ENCODE measurements at regions not wholly inside any gene's neighbourhood (a gene's known extent, or its start where the extent isn't known, plus 50 kb on each side); places are given as distances from the start of the nearest gene placed in this dataset.

DNA sequence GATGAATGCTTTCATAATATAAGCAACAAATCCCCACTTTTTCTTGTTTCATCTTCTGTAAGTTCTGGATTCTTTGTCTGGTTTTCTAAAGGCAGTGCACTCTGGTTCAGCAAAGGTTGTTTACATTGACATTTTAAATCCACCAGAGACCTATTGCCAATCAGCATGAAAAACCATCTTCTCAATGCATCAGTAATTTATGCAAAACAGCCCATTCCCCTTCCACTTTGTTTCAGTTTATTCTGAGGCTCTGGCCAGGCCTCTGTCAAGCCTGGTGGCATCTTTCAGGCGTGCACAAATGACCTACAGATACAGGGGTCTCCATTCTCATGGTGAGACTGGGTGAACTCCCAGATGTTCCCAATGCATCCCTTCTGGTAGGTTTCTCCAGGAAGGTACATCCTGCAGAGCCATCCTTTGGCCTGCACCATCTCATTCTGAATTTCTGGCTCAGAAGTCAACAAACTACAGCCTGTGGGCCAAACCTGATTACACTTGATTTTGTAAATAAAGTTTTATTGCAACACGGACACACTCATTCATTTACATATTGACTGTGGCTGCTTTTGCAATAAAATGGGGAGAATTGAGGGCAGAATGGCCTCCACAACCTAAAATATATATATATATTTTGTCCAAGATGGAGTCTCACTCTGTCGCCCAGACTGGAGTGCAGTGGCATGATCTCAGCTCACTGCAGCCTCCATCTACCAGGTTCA is 405.4 kb downstream of the PREX1 start:
- Histone ChIP-seq H3K27ac (ENCODE audit: low read depth, low read length, severe bottlenecking) (no peak overlapping the region), H3K9me3 (ENCODE audit: control insufficient read depth, low read length) (no peaks in the 10 kb centered on the region), H3K4me3 (ENCODE audit: extremely low read depth, insufficient read depth, low read length, poor library complexity, severe bottlenecking) (no peak overlapping the region), H3K36me3 (ENCODE audit: control insufficient read depth, insufficient read depth, low read length) (no peaks in the 10 kb centered on the region), H3K4me1 (ENCODE audit: control insufficient read depth, insufficient read depth, low read length, poor library complexity, severe bottlenecking) (no peaks in the 10 kb centered on the region)
- 100% methylated on average over 1 to 2 of the region's 3 CpGs for WGBS, 2 experiments (ENCODE audit: insufficient coverage in 2 of 2)

- WGBS, 2 experiments (ENCODE audit: insufficient coverage in 2 of 2), result 80 to 82% methylated on average over 2 to 3 of the region's 3 CpGs
- no peak overlapping the region for H3K27ac ChIP-seq (ENCODE audit: low read depth, low read length, severe bottlenecking)
- H3K4me3 ChIP-seq (ENCODE audit: extremely low read depth, insufficient read depth, low read length, poor library complexity, severe bottlenecking), result no peak overlapping the region
- no peaks in the 10 kb centered on the region for H3K9me3 ChIP-seq (ENCODE audit: control insufficient read depth, low read length)
- H3K4me1 ChIP-seq (ENCODE audit: control insufficient read depth, insufficient read depth, low read length, poor library complexity, severe bottlenecking), result no peaks in the 10 kb centered on the region
- no peaks in the 10 kb centered on the region for H3K36me3 ChIP-seq (ENCODE audit: control insufficient read depth, insufficient read depth, low read length)
Observed at GRCh38 chr20:48421547-48421946, 406.3 kb downstream of the PREX1 start.

- H3K36me3 ChIP-seq (ENCODE audit: control insufficient read depth, insufficient read depth, low read length), result no peaks in the 10 kb centered on the region
- no peak overlapping the region for H3K27ac ChIP-seq (ENCODE audit: low read depth, low read length, severe bottlenecking)
- H3K4me3 ChIP-seq (ENCODE audit: extremely low read depth, insufficient read depth, low read length, poor library complexity, severe bottlenecking), result no peak overlapping the region
- no peaks in the 10 kb centered on the region for H3K9me3 ChIP-seq (ENCODE audit: control insufficient read depth, low read length)
- WGBS, 2 experiments (ENCODE audit: insufficient coverage in 2 of 2), result 100% methylated on average over 1 of the region's 4 CpGs; no CpG with 5 or more reads in 1 of the 2 experiments
- H3K4me1 ChIP-seq (ENCODE audit: control insufficient read depth, insufficient read depth, low read length, poor library complexity, severe bottlenecking), result no peaks in the 10 kb centered on the region
Observed at GRCh38 chr20:48420176-48420575, 407.6 kb downstream of the PREX1 start.

DNA sequence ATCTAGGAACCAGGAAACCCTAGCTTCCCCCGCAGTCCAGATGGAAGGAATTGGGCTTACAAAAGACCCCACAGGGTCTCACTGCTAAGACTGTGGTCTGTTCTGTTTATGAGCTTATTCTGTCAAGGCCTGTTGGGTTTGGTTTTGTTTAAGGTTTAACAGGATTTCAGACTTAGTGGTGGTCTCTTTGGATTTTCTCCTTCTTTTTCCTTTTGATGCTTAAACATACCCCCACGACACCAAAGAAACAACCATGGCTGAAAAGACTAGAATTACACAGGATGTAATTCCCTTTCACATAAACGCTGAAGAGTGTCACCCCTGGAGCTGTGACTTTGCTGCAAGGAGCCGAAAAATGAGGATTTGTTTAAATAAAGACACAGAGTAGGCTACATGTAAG is 408.6 kb downstream of the PREX1 start:
- 100% methylated on average over 2 of the region's 4 CpGs; no CpG with 5 or more reads in 1 of the 2 experiments for WGBS, 2 experiments (ENCODE audit: insufficient coverage in 2 of 2)
- H3K36me3 ChIP-seq (ENCODE audit: control insufficient read depth, insufficient read depth, low read length), result no peaks in the 10 kb centered on the region
- no peak overlapping the region for H3K4me3 ChIP-seq (ENCODE audit: extremely low read depth, insufficient read depth, low read length, poor library complexity, severe bottlenecking)
- no peak overlapping the region for H3K27ac ChIP-seq (ENCODE audit: low read depth, low read length, severe bottlenecking)
- H3K4me1 ChIP-seq (ENCODE audit: control insufficient read depth, insufficient read depth, low read length, poor library complexity, severe bottlenecking), result no peaks in the 10 kb centered on the region
- H3K9me3 ChIP-seq (ENCODE audit: control insufficient read depth, low read length), result no peaks in the 10 kb centered on the region

DNA sequence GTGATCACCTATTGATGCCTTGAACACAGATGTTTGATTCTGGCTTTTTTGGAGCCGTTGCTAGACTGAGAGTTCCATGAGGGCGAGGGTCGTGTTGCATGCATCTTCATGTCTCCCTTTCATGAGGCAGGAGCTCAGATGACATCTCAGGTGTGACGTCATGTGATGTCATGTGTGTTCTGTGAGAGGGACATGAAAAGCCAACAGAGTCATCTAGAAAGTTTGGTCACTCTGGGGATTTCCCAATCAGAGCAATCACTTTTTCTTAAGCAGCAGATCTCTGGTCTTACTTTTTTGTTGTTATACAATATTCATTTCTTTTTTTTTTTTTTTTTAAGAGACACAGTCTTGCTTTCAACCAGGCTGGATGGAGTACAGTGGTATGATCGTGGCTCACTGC is 411.8 kb downstream of the PREX1 start:
- Histone ChIP-seq H3K27ac (ENCODE audit: low read depth, low read length, severe bottlenecking) (no peak overlapping the region), H3K36me3 (ENCODE audit: control insufficient read depth, insufficient read depth, low read length) (no peaks in the 10 kb centered on the region)

DNA sequence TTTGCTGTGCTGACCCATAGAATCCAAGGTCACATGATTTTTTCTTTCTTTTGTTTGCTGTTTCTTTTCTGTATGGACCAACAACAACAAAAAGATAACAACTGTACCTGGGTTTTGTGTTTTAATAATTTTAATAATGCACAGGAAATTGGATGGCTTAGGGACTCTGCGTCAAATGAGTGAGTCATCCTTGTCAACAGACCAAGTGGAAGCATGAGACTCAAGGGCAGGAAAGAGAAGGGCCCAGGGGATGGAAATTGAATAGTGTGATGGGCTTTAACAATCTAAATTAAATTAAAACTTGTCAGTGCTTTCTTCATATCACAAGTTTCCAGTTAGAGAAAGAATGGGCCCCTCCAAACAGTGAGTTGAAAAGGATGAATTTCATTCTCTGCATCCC is 413.0 kb downstream of the PREX1 start:
- Histone ChIP-seq H3K4me1 (ENCODE audit: control insufficient read depth, insufficient read depth, low read length, poor library complexity, severe bottlenecking) (no peaks in the 10 kb centered on the region), H3K36me3 (ENCODE audit: control insufficient read depth, insufficient read depth, low read length) (no peaks in the 10 kb centered on the region), H3K4me3 (ENCODE audit: extremely low read depth, insufficient read depth, low read length, poor library complexity, severe bottlenecking) (no peak overlapping the region), H3K9me3 (ENCODE audit: control insufficient read depth, low read length) (no peaks in the 10 kb centered on the region), H3K27ac (ENCODE audit: low read depth, low read length, severe bottlenecking) (no peak overlapping the region)
- 100% methylated on average over 1 of the region's 1 CpG for WGBS, 2 experiments (ENCODE audit: insufficient coverage in 2 of 2)

More for the DNA sequence above, 411.8 kb downstream of the PREX1 start:
- Histone ChIP-seq H3K9me3 (ENCODE audit: control insufficient read depth, low read length) (no peaks in the 10 kb centered on the region), H3K4me3 (ENCODE audit: extremely low read depth, insufficient read depth, low read length, poor library complexity, severe bottlenecking) (no peak overlapping the region), H3K4me1 (ENCODE audit: control insufficient read depth, insufficient read depth, low read length, poor library complexity, severe bottlenecking) (no peaks in the 10 kb centered on the region)
- 68 to 87% methylated on average over 2 to 5 of the region's 5 CpGs for WGBS, 2 experiments (ENCODE audit: insufficient coverage in 2 of 2)

GRCh38 chr20:48411919-48412522 is 415.8 kb downstream of the PREX1 start:
- H3K9me3 ChIP-seq (ENCODE audit: control insufficient read depth, low read length), result no peaks in the 10 kb centered on the region
- H3K4me3 ChIP-seq (ENCODE audit: extremely low read depth, insufficient read depth, low read length, poor library complexity, severe bottlenecking), result no peak overlapping the region
- 94% methylated on average over 3 to 4 of the region's 6 CpGs for WGBS, 2 experiments (ENCODE audit: insufficient coverage in 2 of 2)
- H3K4me1 ChIP-seq (ENCODE audit: control insufficient read depth, insufficient read depth, low read length, poor library complexity, severe bottlenecking), result no peaks in the 10 kb centered on the region
- H3K27ac ChIP-seq (ENCODE audit: low read depth, low read length, severe bottlenecking), result no peak overlapping the region
- no peaks in the 10 kb centered on the region for H3K36me3 ChIP-seq (ENCODE audit: control insufficient read depth, insufficient read depth, low read length)

GRCh38 chr20:48411245-48411644 is 416.6 kb downstream of the PREX1 start:
- WGBS, 2 experiments (ENCODE audit: insufficient coverage in 2 of 2), result 78 to 96% methylated on average over 3 of the region's 3 CpGs
- H3K9me3 ChIP-seq (ENCODE audit: control insufficient read depth, low read length), result no peaks in the 10 kb centered on the region

GRCh38 chr20:48409055-48409615 is 418.7 kb downstream of the PREX1 start:
- no peak overlapping the region for H3K27ac ChIP-seq (ENCODE audit: low read depth, low read length, severe bottlenecking)
- 97 to 100% methylated on average over 1 to 4 of the region's 4 CpGs for WGBS, 2 experiments (ENCODE audit: insufficient coverage in 2 of 2)

More at GRCh38 chr20:48411245-48411644, 416.6 kb downstream of the PREX1 start:
- H3K4me3 ChIP-seq (ENCODE audit: extremely low read depth, insufficient read depth, low read length, poor library complexity, severe bottlenecking), result no peak overlapping the region
- no peaks in the 10 kb centered on the region for H3K4me1 ChIP-seq (ENCODE audit: control insufficient read depth, insufficient read depth, low read length, poor library complexity, severe bottlenecking)
- no peaks in the 10 kb centered on the region for H3K36me3 ChIP-seq (ENCODE audit: control insufficient read depth, insufficient read depth, low read length)
- no peak overlapping the region for H3K27ac ChIP-seq (ENCODE audit: low read depth, low read length, severe bottlenecking)

DNA sequence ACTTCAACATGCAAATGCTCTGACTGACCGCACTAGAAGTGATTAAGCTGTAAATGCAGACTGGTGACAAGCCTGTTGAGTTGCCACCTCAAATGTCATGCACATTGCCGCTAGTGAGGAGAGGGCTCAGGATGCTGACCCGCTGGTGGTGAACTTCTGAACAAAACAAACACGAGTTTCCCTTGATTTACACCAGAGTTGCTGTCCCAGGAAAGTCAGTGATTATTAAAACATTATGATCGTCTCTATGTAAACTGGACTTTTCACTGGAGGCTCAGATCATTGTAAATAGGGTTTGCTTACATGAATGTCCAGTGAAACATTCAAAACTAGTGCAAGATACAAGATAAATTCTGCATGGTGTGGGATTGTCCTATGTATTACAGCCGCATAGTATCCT is 420.1 kb downstream of the PREX1 start:
- H3K36me3 ChIP-seq (ENCODE audit: control insufficient read depth, insufficient read depth, low read length), result no peaks in the 10 kb centered on the region
- H3K9me3 ChIP-seq (ENCODE audit: control insufficient read depth, low read length), result no peaks in the 10 kb centered on the region
- WGBS, 2 experiments (ENCODE audit: insufficient coverage in 2 of 2), result 74 to 79% methylated on average over 4 to 6 of the region's 6 CpGs
- no peak overlapping the region for H3K4me3 ChIP-seq (ENCODE audit: extremely low read depth, insufficient read depth, low read length, poor library complexity, severe bottlenecking)
- H3K4me1 ChIP-seq (ENCODE audit: control insufficient read depth, insufficient read depth, low read length, poor library complexity, severe bottlenecking), result no peaks in the 10 kb centered on the region
- no peak overlapping the region for H3K27ac ChIP-seq (ENCODE audit: low read depth, low read length, severe bottlenecking)

More at GRCh38 chr20:48409055-48409615, 418.7 kb downstream of the PREX1 start:
- Histone ChIP-seq H3K4me3 (ENCODE audit: extremely low read depth, insufficient read depth, low read length, poor library complexity, severe bottlenecking) (no peak overlapping the region), H3K4me1 (ENCODE audit: control insufficient read depth, insufficient read depth, low read length, poor library complexity, severe bottlenecking) (no peaks in the 10 kb centered on the region), H3K36me3 (ENCODE audit: control insufficient read depth, insufficient read depth, low read length) (no peaks in the 10 kb centered on the region), H3K9me3 (ENCODE audit: control insufficient read depth, low read length) (no peaks in the 10 kb centered on the region)

DNA sequence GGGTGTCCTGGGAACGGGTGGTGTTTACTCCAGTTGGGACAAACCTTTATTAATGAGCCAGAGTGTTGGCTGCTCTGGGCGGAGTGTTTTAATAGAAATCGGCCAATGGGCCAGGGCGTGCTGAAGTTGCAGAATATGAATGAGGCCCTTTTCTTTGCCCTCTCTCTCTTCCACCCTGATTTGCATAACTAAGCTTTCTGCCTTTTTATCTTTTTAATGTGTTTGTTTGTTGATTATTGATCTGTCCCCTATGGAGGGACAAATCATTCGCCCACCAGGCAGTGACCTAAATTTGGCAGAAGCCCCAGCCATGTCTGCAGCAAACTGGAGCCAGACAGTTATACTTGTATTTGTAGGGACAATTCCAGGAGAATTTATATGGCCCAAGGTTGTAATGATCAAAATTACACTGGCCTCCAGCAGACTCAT is 420.9 kb downstream of the PREX1 start:
- Histone ChIP-seq H3K36me3 (ENCODE audit: control insufficient read depth, insufficient read depth, low read length) (no peaks in the 10 kb centered on the region), H3K27ac (ENCODE audit: low read depth, low read length, severe bottlenecking) (no peak overlapping the region), H3K4me3 (ENCODE audit: extremely low read depth, insufficient read depth, low read length, poor library complexity, severe bottlenecking) (no peak overlapping the region), H3K4me1 (ENCODE audit: control insufficient read depth, insufficient read depth, low read length, poor library complexity, severe bottlenecking) (no peaks in the 10 kb centered on the region), H3K9me3 (ENCODE audit: control insufficient read depth, low read length) (no peaks in the 10 kb centered on the region)
- WGBS, 2 experiments (ENCODE audit: insufficient coverage in 2 of 2), result 65 to 68% methylated on average over 3 to 5 of the region's 5 CpGs
